HG03139 (cell line): ENCODE measurements at regions not wholly inside any gene's neighbourhood (a gene's known extent, or its start where the extent isn't known, plus 50 kb on each side); places are given as distances from the start of the nearest gene placed in this dataset.

Source experiments
- ATAC-seq: cut with Tn5 transposase; IDR thresholded peaks from one replicate; pipeline ENCODE4 v1.9.1; 2021; ENCODE audit not compliant: unreplicated experiment

DNA sequence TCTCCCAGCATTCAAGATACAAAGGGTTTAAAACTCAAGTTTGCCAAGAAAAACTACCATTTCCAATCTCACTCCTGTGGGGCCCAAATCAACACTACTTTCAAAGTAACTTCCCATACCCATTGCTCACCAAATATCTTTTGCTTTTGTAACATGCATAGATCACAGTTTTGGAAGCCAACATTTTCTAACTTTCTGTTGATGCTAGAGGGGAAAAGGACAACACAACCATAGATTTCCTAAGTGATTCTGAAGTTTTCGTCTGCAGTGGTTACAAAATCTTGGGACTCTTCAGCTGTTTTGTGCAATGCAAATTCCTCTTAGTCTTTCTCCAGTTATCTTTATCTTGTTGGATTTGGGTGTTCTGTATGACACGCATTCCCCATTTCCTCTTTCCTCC is 94.1 kb upstream of the PAPPA start:
- no peak for ATAC-seq

DNA sequence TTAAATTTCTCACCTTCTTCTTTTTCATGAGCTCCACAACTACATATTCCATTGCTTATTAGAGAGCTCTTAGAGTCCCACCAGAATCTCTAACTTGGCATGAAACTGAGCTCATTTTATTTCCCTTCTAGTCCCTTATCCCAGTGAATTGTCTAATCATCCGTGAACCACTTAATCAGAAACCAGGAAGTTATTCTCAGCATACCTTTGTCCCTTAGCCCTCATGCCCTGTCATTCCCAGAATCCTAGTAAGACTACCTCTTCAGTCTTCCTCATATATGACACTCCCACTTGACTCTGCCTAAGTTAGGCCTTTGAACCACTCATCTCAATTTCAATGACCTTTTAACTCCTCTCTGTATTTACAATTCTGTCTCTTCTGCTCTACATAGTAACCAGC is 93.0 kb upstream of the PAPPA start:
- no peak for ATAC-seq

DNA sequence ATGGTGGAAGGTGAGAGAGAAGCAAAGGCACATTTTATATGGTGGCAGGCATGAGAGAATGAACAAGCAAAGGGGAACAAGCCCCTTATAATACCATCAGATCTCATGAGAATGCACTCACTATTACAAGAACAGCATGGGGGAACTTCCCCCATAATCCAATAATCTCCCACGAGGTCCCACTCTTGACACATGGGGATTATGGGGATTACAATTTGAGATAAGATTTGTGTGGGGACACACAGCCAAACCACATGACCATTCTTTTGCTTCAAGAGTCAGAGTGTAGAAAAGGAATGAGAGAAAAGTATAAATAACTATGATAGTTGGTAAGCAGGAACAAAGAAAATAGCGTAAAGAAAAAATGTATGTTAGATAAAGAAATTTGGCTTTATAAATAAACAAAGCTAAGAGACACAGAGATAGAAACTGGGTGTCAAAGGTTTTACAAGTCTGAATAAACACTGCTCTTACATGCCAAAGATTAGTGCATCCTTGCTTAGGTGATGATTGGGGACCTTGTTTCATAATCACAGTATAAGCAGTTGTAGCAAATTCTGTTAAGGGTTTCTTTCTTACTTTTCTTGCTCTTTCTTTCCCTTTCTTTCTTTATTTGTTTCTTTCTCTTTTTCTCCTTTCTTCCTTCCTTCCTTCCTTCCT is 91.9 kb upstream of the PAPPA start:
- no peak for ATAC-seq

DNA sequence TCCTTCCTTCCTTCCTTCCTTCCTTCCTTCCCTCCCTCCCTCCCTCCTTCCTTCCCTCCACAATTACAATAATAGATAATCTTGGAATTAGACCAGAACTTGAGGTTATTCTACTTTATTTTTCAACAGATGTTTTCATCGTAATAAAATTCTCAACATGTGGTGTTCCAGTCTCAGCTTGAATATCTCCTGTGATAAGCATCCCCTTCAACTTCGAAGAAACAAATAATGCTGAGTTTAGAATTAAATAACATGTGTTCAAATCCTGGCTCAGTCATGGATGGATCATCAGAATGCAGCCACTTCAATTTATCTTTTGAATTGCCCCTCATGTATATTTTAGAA is 91.4 kb upstream of the PAPPA start:
- no peak for ATAC-seq

DNA sequence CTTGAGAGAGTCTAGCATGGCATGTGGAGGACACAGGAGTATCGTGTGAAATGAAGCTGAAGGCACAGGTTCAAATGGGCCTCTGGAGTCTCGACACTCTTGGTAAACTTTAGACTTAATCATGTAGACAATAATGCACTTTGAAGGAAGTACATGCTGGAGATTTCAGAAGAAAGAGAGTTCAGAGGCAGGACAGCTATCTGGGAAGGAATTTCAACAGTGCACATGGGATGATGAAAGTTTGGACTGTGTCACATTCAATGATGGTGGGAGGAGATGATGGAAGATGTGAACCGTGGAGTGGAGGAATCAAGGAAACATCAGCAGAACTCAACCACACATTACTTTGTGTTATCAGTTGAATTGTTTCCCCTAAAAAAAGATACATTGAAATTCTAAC is 88.6 kb upstream of the PAPPA start:
- ATAC-seq = no peak

DNA sequence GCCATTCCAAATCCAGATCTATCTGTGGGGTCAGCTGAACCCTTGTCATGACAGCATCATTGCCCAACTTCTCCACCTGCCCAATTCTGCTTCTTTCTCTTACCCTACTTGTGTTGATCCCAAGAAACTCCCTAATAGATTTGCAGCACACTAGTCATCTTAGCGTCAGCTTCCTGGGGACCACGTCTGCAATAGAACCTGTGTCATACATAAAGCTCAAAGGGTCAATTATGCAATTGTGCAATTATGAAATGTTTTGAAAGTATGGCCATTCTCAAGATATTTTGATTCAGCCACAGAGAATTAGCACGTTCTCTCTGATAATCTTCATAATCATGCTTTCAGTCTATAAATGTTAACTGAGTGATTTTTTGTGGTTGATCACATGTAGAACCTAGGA is 87.4 kb upstream of the PAPPA start:
- no peak for ATAC-seq

DNA sequence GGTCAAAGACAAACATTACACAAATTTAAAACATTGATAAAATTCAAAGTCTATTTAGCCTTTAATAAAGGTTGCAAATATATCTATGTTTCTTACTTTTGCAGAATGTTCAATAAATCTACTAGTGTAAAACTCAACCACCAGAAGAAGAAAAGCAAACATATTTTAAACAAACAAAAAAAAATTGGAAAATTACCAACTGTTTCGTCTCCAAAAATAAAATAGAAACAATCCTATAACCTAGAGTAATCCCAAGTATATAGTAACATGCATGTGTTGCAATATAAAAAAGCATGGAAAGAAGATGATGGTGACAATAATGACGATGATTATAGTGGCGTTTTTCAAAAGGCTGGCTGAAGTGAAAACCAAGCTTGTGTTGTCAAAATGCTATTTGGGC is 86.0 kb upstream of the PAPPA start:
- ATAC-seq = no peak

DNA sequence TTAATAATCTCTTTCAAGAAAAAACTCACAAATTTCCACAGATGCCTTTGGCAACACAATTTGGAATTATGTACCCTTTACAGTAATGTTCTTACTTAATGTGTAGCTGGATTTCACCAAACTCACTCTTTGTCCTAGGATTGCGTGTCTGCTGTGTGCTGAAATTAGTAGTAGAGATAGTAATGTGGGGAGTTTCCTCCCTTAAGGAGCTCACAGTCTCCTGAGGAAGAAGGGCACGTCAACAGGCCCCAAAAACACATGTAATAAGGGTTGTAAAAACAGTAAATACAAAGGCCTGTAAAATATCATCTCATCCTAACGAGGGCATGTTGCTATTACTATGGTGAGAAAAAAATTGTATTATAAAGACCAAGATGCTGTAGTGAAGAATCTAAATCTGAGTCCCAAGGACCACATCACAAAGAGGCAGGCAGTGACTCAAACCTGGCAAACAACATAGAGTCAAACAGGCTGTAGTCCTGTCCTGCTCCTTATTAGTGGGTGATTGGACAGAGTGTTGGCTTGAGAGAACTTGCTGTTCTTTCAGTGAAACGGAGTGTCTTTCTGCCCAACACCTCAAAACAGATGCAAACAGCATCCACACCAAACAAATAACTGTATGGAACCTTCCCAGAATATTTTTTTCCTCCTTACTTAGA is 83.2 kb upstream of the PAPPA start:
- ATAC-seq = no peak

DNA sequence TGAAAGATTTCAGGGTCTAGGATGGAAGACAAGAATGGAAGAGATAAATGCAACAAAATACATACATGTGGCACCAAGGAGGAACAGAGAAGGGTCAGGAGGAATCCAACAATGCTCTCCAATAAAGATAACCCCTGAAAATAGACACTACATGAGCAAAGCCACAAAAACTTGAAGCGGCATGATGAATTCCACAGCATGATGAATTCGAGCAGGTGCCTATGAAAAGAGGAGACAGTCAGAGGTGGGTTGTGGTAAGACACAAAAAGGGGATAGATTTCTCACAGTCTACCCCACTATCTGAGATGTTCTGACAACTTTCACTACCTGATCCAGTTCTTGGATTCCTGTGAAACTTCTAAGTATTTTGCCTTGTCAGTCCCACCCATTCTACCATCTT is 81.5 kb upstream of the PAPPA start:
- ATAC-seq = no peak

DNA sequence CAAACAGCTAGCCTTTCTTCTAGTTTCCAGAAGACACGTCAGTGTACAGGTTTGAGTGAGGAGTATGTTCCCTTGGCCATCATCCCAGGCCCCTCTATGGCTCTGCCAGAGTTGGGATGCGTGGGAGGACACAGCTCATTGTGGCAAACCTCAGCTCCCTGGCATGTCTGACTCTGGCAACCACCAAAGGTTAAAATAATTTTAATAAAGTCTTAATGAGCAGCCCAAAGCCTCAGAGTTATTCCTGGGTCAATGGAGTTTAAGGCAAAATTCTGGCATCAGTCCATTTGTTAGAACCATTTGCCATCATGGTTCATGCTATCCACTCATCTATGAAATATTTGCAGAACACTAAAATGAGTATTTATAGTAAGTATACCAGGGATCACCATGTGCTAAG is 79.8 kb upstream of the PAPPA start:
- ATAC-seq = no peak

DNA sequence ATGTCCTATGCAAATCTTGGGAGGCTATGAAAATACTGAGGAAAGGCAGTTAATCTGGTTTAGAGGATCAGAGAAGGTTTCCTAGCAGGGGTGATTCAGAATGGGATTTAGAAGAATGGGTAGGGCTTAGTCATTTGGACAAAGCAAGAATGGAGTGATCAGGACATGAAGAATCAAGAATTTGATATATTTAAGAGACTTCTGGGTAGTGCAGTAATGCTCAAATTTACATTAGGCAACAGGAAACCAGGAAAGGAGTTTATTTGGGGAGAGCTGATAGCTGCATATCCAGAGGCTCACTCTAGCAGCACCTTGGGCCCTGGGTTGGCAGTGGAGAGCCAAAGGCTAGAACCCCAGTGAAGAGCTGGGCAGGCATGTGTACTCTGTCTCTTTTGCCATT is 78.9 kb upstream of the PAPPA start:
- ATAC-seq = no peak

DNA sequence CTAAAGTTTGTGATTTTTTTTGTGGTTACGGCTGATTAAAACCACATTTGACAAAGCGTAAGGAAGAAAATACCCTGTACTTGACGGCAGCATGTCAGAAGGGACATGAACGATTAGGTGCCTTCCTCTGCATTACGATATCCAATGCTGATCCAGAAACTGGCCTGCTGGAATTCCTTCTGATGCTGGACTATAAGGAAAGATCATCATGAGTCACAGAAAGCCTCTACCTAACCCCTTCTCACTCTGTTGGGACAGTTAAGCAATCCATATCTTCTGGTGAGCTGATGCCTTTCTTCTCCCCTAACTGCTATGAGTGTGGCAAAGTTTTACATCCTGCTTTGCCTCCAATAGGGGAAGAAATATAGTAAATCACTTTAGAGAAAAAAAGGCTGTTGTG is 78.4 kb upstream of the PAPPA start:
- ATAC-seq = no peak

DNA sequence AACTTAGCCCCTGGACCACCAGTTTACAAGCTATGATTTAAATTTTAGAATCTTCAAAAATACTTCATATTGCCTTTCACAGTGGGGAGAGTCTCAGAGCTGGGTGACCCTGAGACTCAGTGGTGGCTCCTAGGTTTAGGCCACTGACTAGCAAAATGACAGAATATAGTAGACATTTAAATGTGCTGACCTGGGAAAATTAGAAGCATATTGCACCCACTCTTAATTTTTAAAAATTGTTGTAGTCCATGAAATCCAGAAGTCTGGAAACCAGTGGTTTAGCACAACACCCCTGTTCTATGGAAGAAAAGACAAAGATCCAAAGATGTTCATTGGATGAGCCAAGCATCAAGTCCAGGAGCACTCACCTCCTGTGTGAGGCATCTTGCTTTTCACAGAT is 75.0 kb upstream of the PAPPA start:
- no peak for ATAC-seq

DNA sequence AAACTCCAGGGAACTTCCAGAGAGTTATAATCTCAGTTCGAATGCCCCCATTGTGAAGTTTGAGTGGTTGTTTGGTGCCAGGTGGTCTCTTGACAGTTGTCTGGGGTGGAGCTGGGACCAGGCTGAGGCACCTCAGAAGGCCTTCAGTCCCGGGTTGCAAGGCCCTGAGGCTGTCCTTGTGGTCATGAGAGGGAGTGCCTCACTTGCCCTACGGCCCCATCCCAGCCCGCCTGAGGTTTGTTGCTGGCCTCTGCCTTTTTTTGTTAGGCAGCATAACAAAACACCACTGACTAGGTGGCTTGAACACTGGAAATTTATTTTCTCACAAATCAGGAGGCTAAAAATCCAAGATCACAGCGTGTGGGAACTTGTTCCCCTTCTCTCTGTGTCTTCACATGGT is 73.0 kb upstream of the PAPPA start:
- ATAC-seq = no peak

DNA sequence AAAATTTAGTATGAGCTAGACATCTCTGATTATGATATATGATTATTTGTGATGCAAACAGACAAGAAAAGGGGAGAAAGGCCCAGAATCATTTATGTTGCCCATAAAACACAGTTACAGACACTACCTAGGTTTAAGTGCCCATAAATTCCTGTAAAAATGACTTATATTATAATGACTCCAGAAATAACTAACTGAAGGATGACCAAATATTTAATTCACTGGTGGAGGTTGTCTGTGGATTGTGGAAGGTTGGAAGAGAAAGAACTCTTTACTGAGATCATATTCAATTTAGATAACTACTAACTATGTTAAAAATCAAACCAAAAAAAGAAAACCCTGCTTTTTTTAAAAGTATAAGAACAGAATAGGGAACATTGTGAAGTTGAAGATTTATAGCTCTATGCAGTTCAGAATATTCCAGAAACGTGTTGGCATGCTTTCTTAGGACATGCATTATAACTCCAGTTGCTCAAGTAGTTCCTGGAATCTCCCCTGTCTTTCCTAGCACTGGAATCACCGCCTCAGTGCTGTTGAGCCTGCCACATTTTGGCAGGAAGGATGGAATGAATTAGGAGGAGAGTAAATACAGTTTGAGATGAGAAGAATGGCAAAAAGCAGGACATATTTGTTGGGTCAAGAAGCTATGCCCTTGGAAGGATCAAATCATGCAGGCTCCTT is 72.0 kb upstream of the PAPPA start:
- no peak for ATAC-seq

DNA sequence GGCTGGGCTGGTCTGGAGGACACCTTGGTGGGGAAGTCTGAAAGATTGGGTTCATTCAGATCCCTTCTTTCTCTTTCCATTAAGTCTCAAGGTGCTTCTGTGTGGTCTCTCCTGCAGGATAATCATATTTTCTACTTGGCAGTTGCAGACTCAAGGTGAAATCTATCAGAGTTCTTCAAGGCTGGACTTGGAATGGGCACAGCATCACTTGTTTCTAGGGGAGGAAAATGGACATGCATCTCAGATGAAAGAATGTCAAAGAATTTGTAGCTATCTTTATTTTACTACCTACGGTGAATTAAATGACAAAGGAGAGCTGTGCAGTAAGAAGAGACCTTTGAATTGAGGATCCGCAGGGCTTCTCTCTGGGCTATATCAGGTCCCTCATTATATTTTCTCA is 69.8 kb upstream of the PAPPA start:
- ATAC-seq = no peak

DNA sequence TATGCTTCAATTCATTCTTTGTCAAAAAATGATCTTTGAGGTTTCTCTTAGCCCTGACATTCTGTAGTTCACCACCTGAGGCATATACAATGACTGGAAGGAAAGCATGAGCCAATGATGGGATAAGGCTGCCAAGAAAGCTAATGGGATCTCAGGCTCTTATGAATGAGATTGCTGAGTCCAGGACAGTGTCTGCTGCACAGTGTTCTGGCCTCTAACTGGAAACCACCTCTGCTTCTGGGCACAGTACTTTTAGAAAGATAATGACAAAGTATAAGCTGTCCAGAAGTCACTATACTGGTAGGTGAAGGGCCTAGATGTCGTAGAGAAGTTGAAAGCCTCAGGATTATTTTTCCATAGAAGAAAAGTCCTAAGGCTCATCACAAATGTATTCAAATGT is 69.1 kb upstream of the PAPPA start:
- no peak for ATAC-seq

DNA sequence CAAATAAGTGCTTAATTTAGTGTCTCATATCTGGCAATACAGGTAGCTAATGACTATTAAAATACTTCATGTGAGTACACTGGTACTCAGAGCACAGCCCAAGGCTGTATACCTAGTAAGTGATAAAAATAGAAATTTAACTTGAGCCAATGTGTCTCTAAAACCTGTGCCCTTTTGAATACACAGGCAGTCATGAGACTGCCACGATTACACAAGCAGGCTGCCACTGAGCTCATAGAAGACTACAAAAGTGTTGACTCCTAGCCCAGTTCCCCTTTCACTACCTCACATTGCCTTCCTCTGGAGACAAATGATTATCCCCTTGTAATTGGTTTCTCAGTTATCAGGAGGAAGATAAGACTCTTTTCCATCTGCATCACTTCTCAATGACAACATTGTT is 66.3 kb upstream of the PAPPA start:
- no peak for ATAC-seq

DNA sequence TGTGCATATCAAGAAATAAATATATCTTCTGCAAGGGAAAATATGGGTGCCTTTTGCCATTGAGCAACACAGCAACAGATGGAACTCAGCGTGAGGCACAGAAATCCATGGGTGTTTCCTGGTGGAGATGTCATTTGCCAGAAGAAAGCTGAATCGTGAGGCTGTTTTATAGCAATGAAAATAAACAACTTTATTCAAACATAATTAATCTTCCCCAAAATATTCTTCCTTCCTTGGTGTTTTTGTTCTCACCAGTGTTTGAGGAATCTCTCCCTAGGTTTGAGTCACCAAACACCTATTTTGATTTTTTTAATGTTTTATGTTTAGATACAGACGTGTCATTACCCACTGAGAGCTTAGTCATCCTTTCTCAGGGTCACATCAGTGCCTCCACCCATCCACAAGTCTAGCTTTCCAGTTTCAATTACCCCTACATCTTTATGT is 65.8 kb upstream of the PAPPA start:
- no peak for ATAC-seq

DNA sequence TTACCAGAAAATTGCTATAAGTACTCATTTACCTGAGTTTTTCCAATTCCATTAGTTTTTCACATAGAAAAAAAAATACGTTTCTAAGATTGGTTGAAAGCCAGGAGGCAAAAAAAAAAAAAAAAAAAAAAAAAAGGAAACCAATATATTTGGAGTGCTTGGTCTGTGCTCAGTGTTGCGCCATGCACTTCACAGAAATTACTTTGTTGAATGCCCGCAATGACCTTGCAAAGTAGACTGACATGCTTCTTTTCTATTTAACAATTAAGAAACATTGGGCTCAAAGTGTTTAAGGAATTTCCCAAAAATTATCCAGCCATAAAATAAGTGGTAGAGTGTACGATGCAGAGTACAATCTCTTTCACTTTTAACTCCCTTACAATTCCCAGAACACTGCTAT is 65.2 kb upstream of the PAPPA start:
- no peak for ATAC-seq

DNA sequence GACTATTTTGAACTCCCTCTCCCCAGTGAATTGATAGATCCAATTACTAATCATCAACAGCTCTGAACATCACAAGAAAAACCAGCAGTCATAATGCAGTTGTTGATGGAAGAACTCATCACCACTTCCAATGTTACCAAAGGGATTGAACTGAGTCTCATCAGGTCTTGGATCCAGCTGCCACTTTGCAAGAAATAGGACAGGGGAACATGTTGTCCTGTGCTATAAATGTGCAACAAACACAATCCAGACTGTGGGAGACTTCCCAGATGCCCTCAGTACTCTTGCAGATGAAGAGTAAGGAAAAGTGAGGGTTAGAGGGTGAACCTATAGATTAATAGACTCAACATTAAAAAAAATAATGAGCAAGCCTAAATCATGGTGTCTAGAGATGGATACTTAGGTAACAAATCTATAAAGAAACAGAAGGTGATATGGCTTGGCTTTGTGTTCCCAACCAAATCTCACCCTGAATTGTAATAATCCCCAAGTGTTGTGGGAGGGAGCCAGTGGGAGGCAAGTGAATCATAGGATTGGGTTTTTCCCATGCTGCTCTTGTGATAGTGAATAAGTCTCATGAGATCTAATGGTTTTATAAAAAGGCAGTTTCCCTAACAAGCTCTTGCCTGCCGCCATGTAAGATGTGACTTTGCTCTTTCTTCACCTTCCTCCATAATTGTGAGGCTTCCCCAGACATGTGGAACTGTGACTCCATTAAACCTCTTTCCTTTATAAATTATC is 63.4 kb upstream of the PAPPA start:
- ATAC-seq = no peak

DNA sequence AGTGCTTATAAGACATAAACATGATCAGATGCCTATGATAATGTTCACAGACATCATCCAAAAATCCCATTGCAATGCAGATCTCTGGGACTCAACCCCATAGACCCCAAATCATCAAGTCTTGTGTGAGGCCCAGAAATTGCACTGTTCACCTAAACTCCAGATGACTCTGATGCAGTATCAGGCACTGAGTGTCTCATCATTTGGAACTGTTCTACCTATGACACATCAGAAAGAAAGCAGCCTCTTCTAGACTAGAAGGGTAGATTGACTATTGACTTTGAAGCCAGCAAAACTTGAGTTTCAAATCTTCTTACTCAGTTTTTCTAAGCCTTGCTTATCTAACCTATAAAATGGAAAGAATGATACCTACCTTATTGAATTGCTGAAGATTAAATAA is 58.7 kb upstream of the PAPPA start:
- no peak for ATAC-seq
